ENCODE measurements at regions not wholly inside any gene's neighbourhood (a gene's known extent, or its start where the extent isn't known, plus 50 kb on each side); places are given as distances from the start of the nearest gene placed in this dataset.

DNA sequence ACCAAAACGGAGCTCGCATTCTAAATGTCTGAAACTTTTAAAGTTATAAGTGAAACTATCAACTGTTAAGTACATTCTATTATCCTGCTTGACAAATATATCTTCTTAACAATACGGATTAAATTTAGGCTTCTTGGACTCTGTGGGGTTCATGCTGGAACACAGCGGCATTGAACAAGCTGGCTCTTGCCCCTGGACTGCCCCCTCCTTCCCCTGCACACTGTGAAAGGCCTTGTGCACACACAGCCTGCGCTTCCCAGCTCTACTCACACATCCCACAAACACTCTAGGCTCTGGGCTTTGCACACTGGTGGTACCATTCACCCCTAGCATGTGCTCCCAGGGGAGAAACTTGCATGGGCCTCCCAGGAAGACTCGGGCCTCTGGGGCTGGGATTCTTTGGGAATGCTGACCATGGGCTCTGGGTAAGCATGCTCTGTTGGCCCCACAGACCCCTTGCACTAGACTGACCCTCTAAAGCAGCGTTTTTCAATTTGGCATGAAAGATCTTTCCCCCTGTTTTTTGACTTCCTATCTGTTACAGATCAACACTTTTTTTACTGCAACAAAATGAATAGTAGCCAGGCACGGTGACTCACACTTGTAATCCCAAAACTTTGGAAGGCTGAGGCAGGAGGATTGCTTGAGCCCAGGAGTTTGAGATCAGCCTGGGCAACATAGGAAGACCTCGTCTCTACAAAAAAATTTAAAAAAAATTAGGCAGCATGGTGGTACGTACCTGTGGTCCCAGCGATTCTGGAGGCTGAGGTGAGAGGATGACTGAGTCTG lies 96.2 kb upstream of the CPM start:
- TF ChIP-seq, protein P1, sequence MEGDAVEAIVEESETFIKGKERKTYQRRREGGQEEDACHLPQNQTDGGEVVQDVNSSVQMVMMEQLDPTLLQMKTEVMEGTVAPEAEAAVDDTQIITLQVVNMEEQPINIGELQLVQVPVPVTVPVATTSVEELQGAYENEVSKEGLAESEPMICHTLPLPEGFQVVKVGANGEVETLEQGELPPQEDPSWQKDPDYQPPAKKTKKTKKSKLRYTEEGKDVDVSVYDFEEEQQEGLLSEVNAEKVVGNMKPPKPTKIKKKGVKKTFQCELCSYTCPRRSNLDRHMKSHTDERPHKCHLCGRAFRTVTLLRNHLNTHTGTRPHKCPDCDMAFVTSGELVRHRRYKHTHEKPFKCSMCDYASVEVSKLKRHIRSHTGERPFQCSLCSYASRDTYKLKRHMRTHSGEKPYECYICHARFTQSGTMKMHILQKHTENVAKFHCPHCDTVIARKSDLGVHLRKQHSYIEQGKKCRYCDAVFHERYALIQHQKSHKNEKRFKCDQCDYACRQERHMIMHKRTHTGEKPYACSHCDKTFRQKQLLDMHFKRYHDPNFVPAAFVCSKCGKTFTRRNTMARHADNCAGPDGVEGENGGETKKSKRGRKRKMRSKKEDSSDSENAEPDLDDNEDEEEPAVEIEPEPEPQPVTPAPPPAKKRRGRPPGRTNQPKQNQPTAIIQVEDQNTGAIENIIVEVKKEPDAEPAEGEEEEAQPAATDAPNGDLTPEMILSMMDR (IDR thresholded peaks at IDR 0.05; ENCODE audit: poor library complexity, severe bottlenecking) = no peak
- TF ChIP-seq REST (IDR thresholded peaks at IDR 0.05; ENCODE audit: borderline replicate concordance) (no peak), POLR2AphosphoS5 (IDR thresholded peaks at IDR 0.05) (no peak), EP300 (conservative IDR thresholded peaks at IDR 0.05; ENCODE audit: poor library complexity, severe bottlenecking) (no peak), TAF1 (IDR thresholded peaks at IDR 0.05; ENCODE audit: low read depth) (no peak), MXI1 (conservative IDR thresholded peaks at IDR 0.05; ENCODE audit: poor library complexity, severe bottlenecking) (no peak), SMC3 (conservative IDR thresholded peaks at IDR 0.05; ENCODE audit: poor library complexity) (no peak), EZH2 (IDR thresholded peaks at IDR 0.05; ENCODE audit: borderline replicate concordance, insufficient read depth, low read length, poor library complexity, severe bottlenecking) (no peak), RAD21 (conservative IDR thresholded peaks at IDR 0.05) (no peak)

Data from neural cell (in vitro differentiated cells).